B cell (primary cell): ENCODE measurements at regions not wholly inside any gene's neighbourhood (a gene's known extent, or its start where the extent isn't known, plus 50 kb on each side); places are given as distances from the start of the nearest gene placed in this dataset. TPM values are rescaled to one million over a fixed set of nuclear protein-coding genes. Genes with fewer than 3 reads are reported as not detected.
"Not testable (repeated sequence)": the region's sequence is repeated elsewhere in the genome, so short reads cannot be mapped to it uniquely, and the experiment has no call there.

Experiments
- ATAC-seq: fragments of 200-7000 bp; cut with Tn5 transposase; one replicate; pipeline ENCODE4 v1.10.0; 2021; ENCODE audit warnings: low read depth, mild to moderate bottlenecking, moderate number of reproducible peaks, moderate library complexity
- CTCF ChIA-PET: fragments of 350-600 bp; sonication (Branson Sonifier 250); formaldehyde crosslinking; loops from one replicate; lab custom pipeline; 2021; ENCODE audit warnings: antibody characterized with exemption, inconsistent platforms; lab: Charles Lee
- POLR2A ChIA-PET: fragments of 350-600 bp; sonication (Branson Sonifier 250); formaldehyde crosslinking; loops from one replicate; lab custom pipeline; 2021; ENCODE audit warnings: antibody characterized with exemption; lab: Charles Lee
- DNase-seq: peaks from one replicate; pipeline ENCODE4 v3.0.0; 2013
- H2AFZ ChIP-seq: 2 replicates; pipeline ENCODE4 v1.6.1; 2012; ENCODE audit warnings: mild to moderate bottlenecking, low read depth, low read length; ENCODE audit not compliant: insufficient read depth, poor library complexity, severe bottlenecking
- H3K27ac ChIP-seq, 2 donors: 1 replicate in 1 of 2; 2 replicates in 1 of 2; pipeline ENCODE4 v1.5.1; 2012 to 2013; ENCODE audit warnings: low read length in 2 of 2, mild to moderate bottlenecking in 2 of 2, moderate library complexity in 1 of 2
- H3K27me3 ChIP-seq, 4 experiments: fragments of 200-600 bp in 1 of 4; sonication (generic) in 1 of 4; replicated peaks in 1 of 4; 1 replicate in 2 of 4; 2 replicates in 2 of 4; pipeline versions ENCODE4 v1.6.1 to v1.7.0; 2013 to 2016; ENCODE audit warnings: low read length in 3 of 4, mild to moderate bottlenecking in 2 of 4, mixed read lengths in 1 of 4, moderate library complexity in 1 of 4; ENCODE audit not compliant: insufficient read depth in 4 of 4, control insufficient read depth in 3 of 4; ENCODE audit errors: control extremely low read depth in 1 of 4
- H3K36me3 ChIP-seq, 2 experiments: replicated peaks in 1 of 2; 1 replicate in 1 of 2; 2 replicates in 1 of 2; pipeline versions ENCODE4 v1.6.1 to v1.7.1; 2013; ENCODE audit warnings: low read length in 1 of 2; ENCODE audit not compliant: insufficient read depth in 2 of 2, control insufficient read depth in 1 of 2; ENCODE audit errors: control extremely low read depth in 1 of 2, extremely low read depth in 1 of 2
- H3K4me1 ChIP-seq, 2 donors: fragments of 200-600 bp in 1 of 2; sonication (generic) in 1 of 2; 1 replicate in 1 of 2; 2 replicates in 1 of 2; pipeline versions ENCODE4 v1.5.1 to v1.6.1; 2013 to 2017; ENCODE audit warnings: low read length in 2 of 2; ENCODE audit not compliant: control insufficient read depth in 2 of 2, insufficient read depth in 2 of 2
- H3K4me2 ChIP-seq: replicated peaks from 2 replicates; pipeline ENCODE3; 2012; ENCODE audit warnings: mild to moderate bottlenecking, low read depth, low read length; ENCODE audit not compliant: poor library complexity, severe bottlenecking
- H3K4me3 ChIP-seq, 5 experiments: fragments of 200-600 bp in 1 of 5; sonication (generic) in 1 of 5; 1 replicate in 3 of 5; 2 replicates in 2 of 5; pipeline versions ENCODE4 v1.5.1 to v1.7.0; 2011 to 2016; ENCODE audit warnings: low read length in 4 of 5, mild to moderate bottlenecking in 4 of 5, low read depth in 2 of 5, control low read depth in 1 of 5, moderate library complexity in 1 of 5; ENCODE audit not compliant: insufficient read depth in 1 of 5; ENCODE audit errors: control extremely low read depth in 1 of 5, extremely low read depth in 1 of 5
- H3K79me2 ChIP-seq: fragments of 200-600 bp; sonication (generic); one replicate; pipeline ENCODE4 v1.6.0; 2016; ENCODE audit warnings: low read length; ENCODE audit not compliant: control insufficient read depth, insufficient read depth
- H3K9ac ChIP-seq: fragments of 200-600 bp; sonication (generic); 2 replicates; pipeline ENCODE4 v1.6.1; 2017; ENCODE audit warnings: mild to moderate bottlenecking, low read length, moderate library complexity
- H3K9me3 ChIP-seq, 3 donors: one replicate each; pipeline versions ENCODE4 v1.6.1 to v1.7.1; 2013; ENCODE audit warnings: low read length in 2 of 3; ENCODE audit not compliant: control insufficient read depth in 2 of 3, insufficient read depth in 1 of 3; ENCODE audit errors: control extremely low read depth in 1 of 3
- H4K20me1 ChIP-seq: 2 replicates; pipeline ENCODE4 v1.6.0; 2012; ENCODE audit warnings: mild to moderate bottlenecking, low read length; ENCODE audit not compliant: insufficient read depth, control insufficient read depth, poor library complexity, severe bottlenecking
- H3K27ac Mint-ChIP-seq: one replicate; pipeline ENCODE4 v1.8.0; 2021; ENCODE audit warnings: mixed read lengths
- H3K27me3 Mint-ChIP-seq: one replicate; pipeline ENCODE4 v1.8.0; 2021; ENCODE audit warnings: mixed read lengths
- H3K4me1 Mint-ChIP-seq: one replicate; pipeline ENCODE4 v1.8.0; 2021; ENCODE audit warnings: mixed read lengths
- H3K4me3 Mint-ChIP-seq: one replicate; pipeline ENCODE4 v1.8.0; 2021; ENCODE audit warnings: mixed read lengths
- H3K9me3 Mint-ChIP-seq: one replicate; pipeline ENCODE4 v1.8.0; 2022; ENCODE audit warnings: mixed read lengths; ENCODE audit not compliant: insufficient read depth
- WGBS: methylation state at CpG from one replicate; pipeline ENCODE4 v1.1.5; 2013; ENCODE audit warnings: missing lambda C conversion rate; ENCODE audit not compliant: insufficient coverage; 5-methylcytosine and 5-hydroxymethylcytosine counted together
- intact Hi-C: fragments of 100-400 bp; cut with micrococcal nuclease; formaldehyde crosslinking; loops from one replicate; pipeline ENCODE4 v1.10.0; 2022
- small RNA-seq: library from RNA; depleted of rRNA; stranded (forward); fragments of <200 nt; gene quantifications from one replicate; pipeline ENCODE3, GENCODE V24; 2012; ENCODE audit warnings: low replicate concordance, low read depth; ENCODE audit not compliant: insufficient read length

GRCh38 chr10:45250694-45251075 lies 64.7 kb downstream of the OR13A1 start:
- peak overlapping the region; percentile 86 for H3K4me3 Mint-ChIP-seq
- peak overlapping the region; percentile 71 for H3K4me2 ChIP-seq
- not testable (repeated sequence) for H3K79me2 ChIP-seq, H3K9me3 ChIP-seq, H4K20me1 ChIP-seq, DNase-seq, H3K36me3 ChIP-seq, H3K9me3 Mint-ChIP-seq, H3K27me3 Mint-ChIP-seq, H3K27me3 ChIP-seq
- WGBS, result 89% methylated on average over 2 of the region's 6 CpGs
- ChIA-PET POLR2A (interaction anchor here (0.6 to 1.0 kb wide), 6 partner anchors 124 to 778 kb away, joined by 3 to 4 read pairs (median 4); no protein-coding TSS in a partner anchor), CTCF (interaction anchor here (0.7 to 3.1 kb wide), 34 partner anchors 7 to 979 kb away, joined by 3 to 28 read pairs (median 4); partner anchors contain the start of gene ZFAND4)
- H3K27ac Mint-ChIP-seq, result peak overlapping the region; percentile 82
- peaks cover 26% of the 10 kb centered on the region for H3K4me1 Mint-ChIP-seq
- H3K9ac ChIP-seq, result peak overlapping the region; percentile 60
- H3K4me3 ChIP-seq, result peak overlapping the region in 4 of 5 experiments; percentile 1 to 56 (median 44)
- ATAC-seq, result peak; percentile 11
- peak overlapping the region; percentile 0 to 60 for H3K27ac ChIP-seq
- intact Hi-C loops, result loop anchor here (1.0 to 5.0 kb wide), 7 partner anchors 123 to 780 kb away; partner anchors contain the start of genes NCOA4 and ZFAND4
- H3K4me1 ChIP-seq, result peaks cover 15 to 18% of the 10 kb centered on the region in 2 donors
- peak overlapping the region; percentile 68 for H2AFZ ChIP-seq

Small RNA genes in the stretch of these regions (small RNA-seq; reads per million reads assigned to genes)
- gene AL512324.1, result not detected
- not detected for gene MIR3156-1
- gene RNU6-1207P, result not detected
